ENCODE measurements at regions not wholly inside any gene's neighbourhood (a gene's known extent, or its start where the extent isn't known, plus 50 kb on each side); places are given as distances from the start of the nearest gene placed in this dataset.

DNA sequence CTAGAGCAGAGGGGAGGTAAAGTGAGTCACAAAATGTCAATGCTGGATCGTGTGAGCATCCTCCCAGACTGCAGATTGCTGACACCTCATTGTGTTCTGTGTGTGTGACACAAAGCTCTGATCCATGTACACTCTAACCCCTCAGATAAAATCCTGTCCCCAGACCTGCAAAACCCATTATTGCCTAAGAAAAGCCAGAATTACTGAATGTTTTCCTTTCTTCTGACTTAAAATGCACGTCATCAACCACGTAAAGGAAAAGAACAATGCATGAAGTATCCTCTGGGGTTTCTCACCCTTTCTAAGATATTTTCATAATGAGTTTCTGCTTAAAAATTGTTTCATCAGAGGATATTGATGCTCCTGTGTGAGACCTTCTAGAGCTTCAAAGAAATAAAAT, 218.0 kb upstream of the PREP start:
- DNase-seq (ENCODE audit: low spot score) = no peak
- in situ Hi-C loops (cut with HindIII; ENCODE audit: low sequenced_read_pairs) = no loop called here

DNA sequence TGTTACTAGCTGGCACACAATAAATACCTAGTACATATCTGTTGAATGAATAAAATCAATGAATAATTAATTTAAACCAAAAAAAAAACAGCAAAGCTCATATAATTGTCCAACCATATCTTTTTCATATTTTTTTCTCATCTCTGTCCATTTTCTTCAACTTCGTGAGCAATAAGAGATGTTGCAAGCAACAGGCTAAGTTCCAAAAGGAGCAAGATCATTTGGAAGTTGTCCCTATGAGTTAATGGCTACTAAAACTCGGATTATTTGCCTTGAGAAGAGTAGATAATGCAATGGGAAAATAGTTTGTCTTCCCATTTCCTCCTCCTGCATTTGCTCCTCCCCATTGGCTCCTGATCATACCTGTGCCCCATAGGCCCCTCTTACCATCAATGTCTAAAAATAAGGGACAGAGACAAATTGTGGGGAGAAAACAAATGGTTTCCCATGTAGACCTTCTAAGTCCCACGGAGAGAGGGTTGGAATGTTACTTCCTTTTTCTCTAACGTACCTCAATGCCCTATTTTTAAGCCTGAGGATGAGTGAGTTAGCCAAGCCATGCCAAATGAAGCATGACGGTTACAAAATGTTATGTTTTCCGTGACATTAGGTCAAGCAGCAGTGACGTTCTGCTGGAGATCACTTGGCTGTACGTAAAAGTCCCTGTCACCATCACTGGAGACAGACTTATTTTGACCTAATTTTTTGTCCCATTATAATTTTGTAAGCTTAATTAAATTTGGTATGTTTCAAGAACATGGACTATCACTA, 217.3 kb upstream of the PREP start:
- in situ Hi-C loops (cut with HindIII; ENCODE audit: low sequenced_read_pairs) = no loop called here
- no peak for DNase-seq (ENCODE audit: low spot score)

DNA sequence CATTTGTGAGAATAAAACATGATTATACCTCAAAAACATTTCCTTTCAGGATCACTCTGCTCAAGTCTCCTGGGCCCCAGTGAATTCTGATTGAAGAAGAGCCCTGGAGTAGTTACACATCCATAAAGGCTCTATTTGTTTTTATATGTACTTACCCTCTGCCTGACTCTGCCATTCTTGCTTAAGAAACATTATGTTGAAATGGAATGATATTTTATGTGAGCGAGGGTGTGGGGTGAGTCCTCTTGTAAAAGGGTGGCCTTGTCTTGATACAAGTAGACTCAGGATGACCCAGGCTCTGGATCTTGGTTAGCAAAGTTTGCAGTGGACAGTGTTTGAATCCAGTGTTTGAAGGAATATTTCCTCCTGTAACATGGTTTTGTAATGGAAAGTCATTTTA, 215.4 kb upstream of the PREP start:
- DNase-seq (ENCODE audit: low spot score) = no peak
- in situ Hi-C loops (cut with HindIII; ENCODE audit: low sequenced_read_pairs) = no loop called here

DNA sequence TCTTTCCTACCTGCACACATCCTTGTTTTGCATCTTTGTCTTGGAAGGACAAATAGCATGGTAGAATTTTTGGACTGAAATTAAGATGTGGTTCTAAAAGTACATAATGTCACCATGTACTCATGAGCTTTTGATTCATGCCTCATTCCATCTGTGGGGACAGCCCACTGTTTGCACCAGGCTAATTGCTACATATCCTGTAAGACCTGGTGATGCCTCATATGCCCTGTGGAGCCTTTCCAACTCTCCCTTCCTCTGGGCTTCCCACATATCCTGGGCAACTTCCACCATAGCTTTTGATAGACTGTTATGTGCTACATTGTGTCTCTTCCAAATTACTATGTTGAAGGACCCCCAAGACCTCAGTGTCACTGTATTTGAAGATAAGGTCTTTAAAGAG, 213.6 kb upstream of the PREP start:
- in situ Hi-C loops (cut with HindIII; ENCODE audit: low sequenced_read_pairs) = no loop called here

DNA sequence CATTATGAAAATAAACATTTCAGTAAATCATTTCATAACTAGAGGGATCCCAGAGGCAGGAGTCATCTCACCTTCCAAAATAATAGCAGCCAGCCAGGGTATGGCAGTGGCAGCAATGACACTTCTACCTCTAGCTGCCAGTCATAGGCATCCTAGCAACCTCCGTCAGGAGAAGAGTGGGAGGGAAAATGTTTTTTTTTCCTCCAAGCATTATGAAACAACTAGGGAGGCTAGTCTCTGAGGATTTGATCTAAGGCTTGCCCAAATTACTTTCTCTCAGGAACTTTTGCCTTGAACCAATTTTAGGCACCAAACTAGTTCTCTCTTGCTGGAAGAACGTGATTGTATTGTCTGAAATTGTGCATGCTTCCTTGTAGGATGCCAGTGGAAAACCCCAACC, 208.7 kb upstream of the PREP start:
- no peak for DNase-seq (ENCODE audit: low spot score)
- in situ Hi-C loops (cut with HindIII; ENCODE audit: low sequenced_read_pairs) = no loop called here

More for the DNA sequence above, 213.6 kb upstream of the PREP start:
- no peak for DNase-seq (ENCODE audit: low spot score)

DNA sequence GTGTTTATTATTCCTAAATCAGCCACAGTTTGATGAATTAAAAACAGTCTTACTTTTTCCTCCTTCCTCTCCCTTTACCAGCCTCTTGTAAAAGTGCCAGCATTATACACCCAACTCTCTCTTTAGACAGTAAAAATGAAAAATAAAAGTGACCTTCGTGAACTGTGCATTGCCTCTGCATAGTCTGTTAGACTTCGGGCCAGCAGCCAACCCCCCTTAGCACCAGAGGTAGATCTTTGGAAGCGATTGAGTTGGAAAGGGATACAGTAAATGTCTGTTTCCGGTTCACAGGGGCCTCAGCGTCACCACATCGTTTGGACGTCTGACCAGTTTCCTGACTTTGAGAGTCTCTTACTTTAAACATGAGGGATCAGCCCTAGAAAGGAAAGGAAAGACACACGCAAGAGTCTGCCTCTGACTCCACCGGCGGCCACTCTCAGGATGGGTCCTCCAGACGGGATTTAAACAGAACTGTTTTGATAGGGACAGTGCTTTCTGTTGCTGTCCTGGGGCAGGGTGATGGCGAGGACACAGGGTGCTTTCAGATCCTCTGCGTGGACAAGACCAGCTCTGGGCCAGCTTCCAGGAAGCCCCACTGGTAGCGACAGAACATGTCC, 206.6 kb upstream of the PREP start:
- in situ Hi-C loops (cut with HindIII; ENCODE audit: low sequenced_read_pairs) = no loop called here

DNA sequence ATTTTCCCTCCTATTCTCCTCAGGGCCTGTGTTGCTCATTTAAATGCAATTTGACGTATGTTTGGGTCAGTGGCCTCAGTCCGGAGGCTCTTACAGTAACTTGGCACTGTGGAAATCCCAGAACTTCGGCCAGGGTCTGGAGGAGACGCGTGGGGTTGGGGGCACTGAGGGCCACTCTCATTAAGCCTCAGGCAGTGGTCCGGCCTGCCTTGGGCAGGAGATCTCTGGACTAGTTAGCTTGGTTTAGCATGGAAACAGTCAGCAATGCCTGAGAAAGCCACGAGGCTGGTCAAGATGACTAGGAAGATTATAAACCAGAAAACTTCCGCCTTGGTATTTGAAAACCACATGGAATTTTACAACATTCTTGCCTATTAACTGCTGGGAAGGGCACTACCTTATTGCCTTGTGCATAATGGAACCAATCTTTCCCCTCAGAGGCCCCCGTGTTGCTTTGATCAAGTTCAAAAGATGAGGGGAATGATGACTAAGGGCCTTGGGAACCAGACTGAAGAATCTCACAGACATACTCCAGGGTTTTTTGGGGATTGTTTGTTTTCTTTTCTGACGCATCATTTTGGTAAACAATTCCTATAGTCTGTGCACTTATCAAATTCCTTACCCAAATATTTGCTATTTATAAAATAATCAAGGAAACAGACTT, 206.0 kb upstream of the PREP start:
- no peak for DNase-seq (ENCODE audit: low spot score)

More for the DNA sequence above, 206.6 kb upstream of the PREP start:
- DNase-seq (ENCODE audit: low spot score) = peak; percentile 73

DNA sequence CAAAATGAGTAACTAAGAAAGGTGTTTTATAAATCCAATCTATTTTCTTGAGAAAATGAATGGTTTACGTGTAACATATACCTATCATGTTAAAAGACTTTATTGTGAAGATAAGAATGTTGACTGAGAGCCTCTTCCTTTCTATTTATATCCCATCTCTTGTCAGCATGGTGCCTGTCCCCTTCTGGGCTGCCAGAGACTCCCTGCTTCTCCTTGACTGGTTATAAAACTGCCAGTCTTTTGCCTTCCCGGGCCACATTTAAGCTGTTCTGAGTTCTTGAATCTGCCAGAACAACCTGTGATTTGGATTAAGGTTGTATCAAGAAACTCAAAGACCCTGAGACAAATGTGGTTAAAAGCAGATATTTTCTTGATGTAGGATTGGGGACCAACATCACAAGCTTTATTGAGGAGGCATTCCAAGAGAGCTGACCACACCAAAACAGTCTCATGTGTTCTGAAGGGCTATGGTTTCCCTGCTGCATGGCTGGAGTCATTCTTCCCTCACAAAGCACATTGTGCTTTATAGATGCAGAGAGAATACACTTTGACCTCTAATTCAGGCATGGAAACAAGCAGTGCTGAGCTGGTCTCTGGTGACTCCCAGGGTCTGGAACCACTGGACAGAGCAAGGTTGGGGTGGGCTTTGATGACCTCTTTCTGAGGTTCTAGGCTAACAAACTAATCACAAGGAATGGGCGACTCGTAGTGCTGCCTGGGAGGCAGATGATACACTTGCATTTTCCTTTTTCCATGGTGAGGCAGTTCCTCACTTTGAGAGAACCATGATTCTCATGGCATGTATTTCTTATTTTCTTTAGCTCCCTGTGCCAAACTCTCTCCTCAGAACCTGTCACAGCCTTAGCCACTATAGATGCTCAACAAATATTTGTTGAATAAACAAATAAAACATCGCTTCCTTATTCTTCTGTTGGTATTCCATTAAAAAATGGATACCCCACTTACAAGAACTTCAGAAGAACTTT, 205.0 kb upstream of the PREP start:
- in situ Hi-C loops (cut with HindIII; ENCODE audit: low sequenced_read_pairs) = no loop called here
- DNase-seq (ENCODE audit: low spot score) = peak; percentile 38

More for the DNA sequence above, 206.0 kb upstream of the PREP start:
- in situ Hi-C loops (cut with HindIII; ENCODE audit: low sequenced_read_pairs) = no loop called here

DNA sequence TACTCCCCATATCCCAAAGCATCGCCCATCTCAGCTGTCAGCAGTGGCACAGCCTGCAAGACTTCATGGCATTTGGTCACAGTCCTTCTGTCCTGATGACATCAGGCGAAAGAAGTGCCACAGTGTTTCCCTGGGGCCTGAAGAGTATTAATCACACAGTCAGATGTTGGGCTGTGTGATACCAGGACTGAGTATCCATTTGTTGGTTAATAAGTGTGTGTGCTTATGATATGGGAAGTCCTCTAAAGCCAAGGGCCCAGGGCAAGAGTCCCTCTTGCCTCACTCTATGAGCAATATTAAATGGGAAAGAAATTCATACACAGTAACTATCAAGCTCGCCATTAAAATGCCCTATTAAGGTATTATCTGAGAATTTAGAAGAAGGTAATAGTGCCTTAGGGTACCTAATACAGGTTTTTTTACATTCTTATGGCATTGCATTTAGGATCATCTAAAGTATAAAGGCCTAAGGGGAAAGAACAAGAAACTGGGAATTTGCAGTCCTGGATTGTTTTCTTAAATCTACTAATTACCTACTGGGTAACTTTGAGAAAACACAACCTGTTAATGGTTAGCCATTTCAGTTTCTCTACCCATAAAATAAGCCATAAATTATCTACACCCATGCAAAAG, 204.1 kb upstream of the PREP start:
- no peak for DNase-seq (ENCODE audit: low spot score)
- in situ Hi-C loops (cut with HindIII; ENCODE audit: low sequenced_read_pairs) = no loop called here

DNA sequence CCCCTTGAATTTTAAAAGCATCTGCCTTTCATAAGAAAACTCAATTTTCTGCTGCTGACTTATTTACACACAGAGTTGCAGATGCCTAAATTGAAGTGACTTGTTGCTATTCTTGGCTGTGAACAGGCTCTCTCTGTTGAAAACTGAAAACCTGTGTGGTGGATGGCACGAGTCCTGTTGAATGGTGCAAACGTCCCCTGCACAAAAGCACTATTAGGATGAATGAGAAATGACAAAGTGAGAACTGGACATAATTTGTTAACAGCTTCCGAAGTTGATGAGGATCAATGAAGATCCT, 201.7 kb upstream of the PREP start:
- no peak for DNase-seq (ENCODE audit: low spot score)
- in situ Hi-C loops (cut with HindIII; ENCODE audit: low sequenced_read_pairs) = no loop called here

DNA sequence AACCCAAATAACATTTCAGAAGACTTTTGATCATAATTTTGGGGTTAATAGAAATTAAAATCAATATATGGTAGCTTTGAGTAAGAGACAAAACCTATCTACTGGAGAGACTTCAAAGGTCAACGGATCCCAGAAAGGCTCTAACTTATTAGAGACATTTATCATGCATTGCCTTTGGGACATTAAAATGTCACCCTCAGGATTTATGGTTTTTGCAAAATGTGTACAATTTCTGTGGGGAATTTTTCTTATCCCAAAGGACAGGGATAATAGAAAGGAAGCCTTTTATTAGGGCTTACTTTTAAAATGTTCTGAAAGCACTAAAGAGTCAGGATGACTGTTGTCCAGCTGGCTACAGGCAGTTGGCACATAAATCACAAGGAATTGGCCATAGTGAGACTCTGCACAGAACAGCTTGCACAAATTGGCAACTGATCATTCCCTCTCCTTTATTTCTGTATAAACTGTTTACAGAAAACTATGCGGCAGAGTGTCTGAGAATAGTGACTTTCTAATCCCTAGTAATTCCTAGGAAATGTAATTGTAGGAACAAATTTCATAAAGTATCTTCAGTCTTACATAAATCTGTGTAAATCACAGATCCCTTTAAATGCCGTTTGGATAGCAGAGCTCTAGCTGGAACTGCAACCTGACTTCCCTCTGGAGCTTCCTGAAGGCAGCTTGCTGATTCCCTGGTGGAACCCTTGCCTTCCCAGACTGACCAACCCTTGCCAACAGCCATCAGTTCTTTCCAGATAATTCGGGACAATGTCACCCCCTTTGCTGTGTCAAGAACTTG, 201.1 kb upstream of the PREP start:
- in situ Hi-C loops (cut with HindIII; ENCODE audit: low sequenced_read_pairs) = no loop called here
- DNase-seq (ENCODE audit: low spot score) = peak; percentile 96

DNA sequence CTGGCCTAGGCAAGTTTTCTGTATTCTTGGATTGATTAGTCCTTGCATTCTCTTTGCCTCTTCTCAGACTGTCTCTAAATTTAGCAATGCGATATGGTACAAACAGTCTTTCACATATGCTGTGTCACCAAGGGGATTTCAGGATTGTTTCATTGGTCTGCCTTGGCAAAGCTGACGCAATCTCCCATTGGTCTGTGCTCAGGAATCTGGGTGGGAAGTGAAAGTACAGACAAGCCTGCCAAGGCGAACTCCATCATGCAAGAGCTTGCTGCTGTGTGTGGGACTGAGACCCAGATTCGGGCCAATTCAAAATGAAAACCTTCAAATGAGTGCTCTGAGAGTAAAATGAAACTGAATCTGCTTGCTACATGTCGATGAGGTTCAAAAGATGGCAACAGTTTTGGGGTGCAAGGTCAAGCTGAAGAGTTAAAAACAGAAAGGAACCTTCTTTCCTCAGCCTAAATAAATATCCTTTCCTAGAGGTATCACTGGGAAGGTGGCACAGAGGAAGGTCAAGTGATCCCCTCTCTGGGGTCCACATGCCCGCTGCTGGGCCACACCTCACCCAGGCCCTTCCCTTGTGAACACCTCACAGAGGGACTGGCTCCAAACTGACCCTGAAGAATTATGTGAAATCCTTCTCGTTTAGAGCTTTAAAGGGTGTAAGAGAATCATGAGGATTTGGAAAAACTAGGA, 198.8 kb upstream of the PREP start:
- DNase-seq (ENCODE audit: low spot score) = peak; percentile 93
- in situ Hi-C loops (cut with HindIII; ENCODE audit: low sequenced_read_pairs) = no loop called here

DNA sequence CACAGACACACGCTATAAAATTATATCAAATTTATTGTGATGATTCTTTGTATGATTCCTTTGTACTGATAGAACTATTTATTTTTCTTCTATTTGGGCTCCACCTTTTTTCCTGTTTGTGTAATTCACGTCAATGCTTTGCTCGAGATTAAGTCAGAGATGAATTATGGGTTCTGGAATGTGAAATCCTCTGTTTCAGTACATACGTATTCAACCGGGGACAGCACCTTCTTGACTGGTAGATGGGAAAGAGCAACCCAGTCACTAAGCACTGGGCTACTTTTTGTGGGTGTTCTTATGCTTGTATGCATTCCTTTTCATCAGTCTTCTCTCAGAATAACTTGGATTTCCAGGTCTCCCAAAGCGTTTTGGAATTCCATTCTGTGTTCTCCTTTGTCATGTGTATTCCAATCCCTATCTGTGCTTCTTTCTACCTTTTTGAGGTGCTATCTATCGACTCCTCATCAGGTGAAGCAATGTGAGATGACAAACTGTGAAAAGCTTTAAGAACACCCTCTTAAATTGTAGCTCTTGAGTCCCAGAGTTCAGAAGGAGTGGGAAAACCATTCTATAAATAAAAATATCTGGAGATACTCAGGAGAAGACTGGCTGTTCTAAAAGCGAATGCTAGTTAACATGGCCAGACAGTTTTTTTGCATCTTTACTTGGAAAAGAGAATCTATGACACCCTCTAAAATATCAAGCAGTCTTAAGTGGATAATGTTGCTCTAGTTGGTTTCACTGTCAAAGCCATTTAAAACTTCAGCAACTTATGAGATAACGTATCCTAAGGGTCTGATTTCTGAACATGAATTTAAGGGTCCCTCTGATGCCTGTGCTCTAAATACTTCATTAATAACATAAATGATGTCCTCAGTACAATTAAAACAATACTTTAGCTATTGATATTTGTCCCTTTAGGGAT, 197.7 kb upstream of the PREP start:
- in situ Hi-C loops (cut with HindIII; ENCODE audit: low sequenced_read_pairs) = no loop called here
- DNase-seq (ENCODE audit: low spot score) = no peak

DNA sequence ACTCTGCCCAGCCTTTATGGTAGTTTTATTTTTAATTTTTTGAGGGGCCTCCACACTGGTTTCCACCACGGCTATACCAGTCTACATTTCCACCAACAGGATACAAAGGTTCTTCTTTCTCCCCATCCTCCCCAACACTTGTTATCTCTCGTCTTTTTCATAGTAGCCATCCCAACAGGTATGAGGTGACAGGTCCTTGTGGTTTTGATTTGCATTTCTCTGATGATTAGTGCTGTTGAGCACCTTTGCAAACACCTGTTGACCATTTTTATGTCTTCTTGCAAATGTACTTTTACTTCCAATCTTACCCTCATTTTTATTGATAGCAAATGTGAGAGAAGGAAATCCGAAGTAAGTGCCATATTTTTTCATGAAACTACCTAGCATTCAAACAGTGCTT, 195.4 kb upstream of the PREP start:
- no peak for DNase-seq (ENCODE audit: low spot score)
- in situ Hi-C loops (cut with HindIII; ENCODE audit: low sequenced_read_pairs) = no loop called here

DNA sequence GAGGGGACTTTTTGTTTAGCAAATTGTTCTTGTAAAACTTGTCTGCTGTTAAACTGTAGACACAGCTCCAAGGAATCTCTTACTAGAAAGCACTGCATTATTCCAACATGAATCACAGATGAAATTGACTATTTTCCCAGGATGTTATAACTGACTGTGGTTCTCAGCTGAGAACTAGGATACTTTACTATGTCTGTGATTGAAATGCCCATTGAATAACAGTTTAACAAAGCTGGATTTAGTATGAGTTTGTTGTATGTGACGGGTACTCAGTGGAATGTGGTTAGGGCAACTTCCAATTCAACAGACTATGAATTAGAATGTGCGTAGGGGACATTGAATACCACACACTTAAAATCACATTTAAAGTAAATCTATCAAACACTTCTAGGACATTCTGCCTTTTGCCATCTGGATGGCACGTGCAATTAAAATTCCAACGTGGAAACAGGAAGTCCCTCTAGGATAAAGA, 193.4 kb upstream of the PREP start:
- in situ Hi-C loops (cut with HindIII; ENCODE audit: low sequenced_read_pairs) = no loop called here
- no peak for DNase-seq (ENCODE audit: low spot score)

DNA sequence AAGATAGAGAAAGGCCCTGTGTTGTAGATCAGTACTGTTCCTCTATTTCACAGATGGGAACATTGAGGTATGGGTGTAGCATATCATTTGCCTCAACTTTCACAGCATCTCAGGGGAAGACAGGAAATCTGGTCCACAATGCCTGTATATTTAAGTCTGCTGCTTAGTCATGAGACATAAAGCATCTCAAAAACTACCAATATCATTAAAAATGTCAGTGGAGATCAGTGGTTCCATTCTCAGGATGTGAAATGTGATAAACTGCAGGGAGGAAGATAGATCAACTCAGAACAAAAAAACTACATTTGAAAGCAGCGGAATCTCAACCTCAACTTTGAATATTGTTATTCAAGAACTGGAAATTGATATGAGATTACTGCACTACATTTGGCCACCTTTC, 192.9 kb upstream of the PREP start:
- in situ Hi-C loops (cut with HindIII; ENCODE audit: low sequenced_read_pairs) = no loop called here
- DNase-seq (ENCODE audit: low spot score) = no peak

DNA sequence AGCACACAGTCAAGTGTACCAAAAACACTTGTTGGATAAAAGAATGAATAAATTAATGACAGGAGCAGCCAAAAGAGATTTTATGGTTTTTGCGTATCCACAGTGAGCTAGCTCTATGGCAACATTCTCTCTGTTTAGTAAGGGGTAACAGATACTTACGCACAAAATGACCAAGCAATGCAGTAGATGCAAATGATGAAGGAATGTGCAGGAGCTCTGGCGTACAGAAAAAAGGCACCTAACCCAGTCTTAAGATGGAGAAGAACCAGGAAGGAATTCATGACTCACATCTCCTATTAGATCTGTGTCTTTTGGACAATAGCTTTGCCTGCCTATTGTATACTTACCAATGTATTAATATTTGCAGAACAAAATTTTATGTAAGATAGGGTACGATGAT, 191.9 kb upstream of the PREP start:
- no peak for DNase-seq (ENCODE audit: low spot score)
- in situ Hi-C loops (cut with HindIII; ENCODE audit: low sequenced_read_pairs) = no loop called here
